HG03432 (cell line): ENCODE measurements at regions not wholly inside any gene's neighbourhood (a gene's known extent, or its start where the extent isn't known, plus 50 kb on each side); places are given as distances from the start of the nearest gene placed in this dataset.
A peak's percentile ranks its signal among the peaks of the same experiment; 100 is the strongest.

Experiments
- ATAC-seq: cut with Tn5 transposase; IDR thresholded peaks from one replicate; pipeline ENCODE4 v1.9.1; 2021; ENCODE audit warnings: mild to moderate bottlenecking, moderate library complexity; ENCODE audit not compliant: unreplicated experiment

DNA sequence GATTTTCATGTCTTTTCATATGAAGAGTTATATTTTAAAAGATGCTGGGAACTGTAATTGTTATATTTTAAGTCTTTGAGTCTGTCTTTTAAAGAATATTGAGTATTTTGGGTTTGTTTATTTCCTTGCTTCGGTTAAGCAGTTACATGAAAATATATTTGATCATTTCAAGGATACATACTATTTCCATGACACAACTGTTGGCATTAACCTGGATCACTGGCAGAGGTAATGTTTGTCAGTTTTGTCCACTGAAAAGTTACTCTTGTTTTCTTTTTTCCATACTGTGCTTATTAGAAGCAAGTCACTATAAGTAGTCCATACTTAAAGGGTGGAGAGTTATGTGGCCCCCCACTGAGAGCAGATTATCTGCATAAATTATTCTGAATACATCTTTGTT, 1142.0 kb upstream of the TMEFF2 start:
- ATAC-seq, result no peak

- no peak for ATAC-seq
Observed at GRCh38 chr2:193334401-193334800, 1139.7 kb upstream of the TMEFF2 start.

DNA sequence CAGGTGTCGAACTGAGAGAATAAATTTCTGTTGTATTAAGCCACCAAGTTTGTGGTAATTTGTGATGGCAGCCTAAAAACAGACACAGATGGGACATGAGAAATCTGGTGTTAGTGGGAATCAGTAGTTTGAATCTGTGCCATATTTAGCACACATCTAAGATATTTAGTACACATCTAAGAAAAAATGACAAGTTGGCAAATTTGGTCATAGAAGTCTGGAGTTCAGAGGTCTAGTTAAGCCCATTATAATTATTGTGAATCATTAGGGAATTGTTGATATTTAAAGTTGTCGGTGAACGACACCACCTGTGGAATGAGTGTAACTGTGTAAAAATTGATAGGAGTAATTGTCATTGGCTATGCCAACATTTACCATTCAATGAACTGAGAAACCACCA, 1138.8 kb upstream of the TMEFF2 start:
- ATAC-seq, result no peak

GRCh38 chr2:193332941-193333340, 1138.2 kb upstream of the TMEFF2 start:
- no peak for ATAC-seq

DNA sequence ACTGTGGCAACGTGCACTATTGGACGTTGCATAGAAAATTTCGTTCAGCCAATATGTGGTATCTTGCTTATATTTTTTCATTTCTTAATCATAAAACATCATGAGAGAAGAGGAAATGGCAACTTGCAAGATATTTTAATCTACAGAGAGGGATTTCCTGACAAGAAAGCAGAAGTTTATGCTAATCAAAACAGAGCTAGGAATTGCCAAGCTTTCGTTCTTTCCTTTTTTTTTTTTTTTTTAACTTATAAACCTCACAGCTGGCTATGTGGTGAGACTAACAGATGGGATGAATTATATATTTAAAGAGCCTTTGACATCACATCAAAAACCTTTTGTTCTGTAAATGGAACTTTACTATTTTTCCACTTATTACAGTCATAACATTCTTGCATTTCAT, 1136.9 kb upstream of the TMEFF2 start:
- no peak for ATAC-seq

DNA sequence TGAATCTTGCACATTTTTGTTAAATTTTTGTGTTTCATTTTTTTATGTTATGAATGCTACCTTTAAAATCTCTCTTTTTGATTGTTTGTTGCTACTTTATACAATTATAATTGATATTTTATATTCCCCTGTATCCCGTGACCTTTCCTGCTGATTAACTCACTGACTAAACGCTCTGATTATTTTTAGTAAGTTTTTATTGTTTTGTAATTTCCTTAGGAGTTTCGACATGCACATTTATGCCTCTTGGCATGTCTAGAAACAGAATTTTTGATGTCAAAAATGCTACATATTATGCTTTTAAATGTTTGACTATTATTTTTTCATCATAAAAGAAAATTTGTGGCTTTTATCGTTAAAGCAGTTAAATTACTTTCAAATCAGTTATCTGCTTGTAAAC, 1131.6 kb upstream of the TMEFF2 start:
- no peak for ATAC-seq

DNA sequence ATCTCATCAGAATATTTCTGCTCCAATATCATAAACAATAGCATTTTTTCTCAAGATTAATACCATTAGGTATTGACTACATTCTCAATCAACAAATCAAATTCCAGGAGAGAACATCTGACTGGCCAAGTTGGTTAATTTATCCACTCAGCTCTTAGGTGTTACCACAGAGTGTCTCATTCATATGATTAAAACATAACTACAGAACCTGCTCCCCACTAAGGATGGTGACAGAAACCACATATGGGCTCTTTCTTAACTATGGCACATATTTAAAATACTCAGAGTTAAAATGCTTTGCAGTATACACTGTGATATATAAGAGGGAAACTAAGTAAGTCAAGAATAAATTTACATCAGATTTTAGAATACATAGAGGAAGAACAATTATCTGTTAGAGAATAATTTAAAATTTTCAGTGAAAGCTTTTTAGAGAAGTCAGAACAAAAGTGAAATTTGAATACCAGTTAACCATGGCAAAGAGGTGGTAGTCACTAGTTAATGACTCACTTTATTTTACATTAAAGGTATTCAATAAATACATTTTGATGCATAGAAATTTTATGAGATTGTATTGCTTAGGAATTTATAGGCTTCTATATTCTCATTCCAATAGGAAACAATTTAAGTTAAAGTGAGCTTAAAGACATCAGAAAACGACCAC, 1120.8 kb upstream of the TMEFF2 start:
- ATAC-seq, result peak; percentile 71

GRCh38 chr2:193303464-193303863, 1108.7 kb upstream of the TMEFF2 start:
- ATAC-seq, result no peak

DNA sequence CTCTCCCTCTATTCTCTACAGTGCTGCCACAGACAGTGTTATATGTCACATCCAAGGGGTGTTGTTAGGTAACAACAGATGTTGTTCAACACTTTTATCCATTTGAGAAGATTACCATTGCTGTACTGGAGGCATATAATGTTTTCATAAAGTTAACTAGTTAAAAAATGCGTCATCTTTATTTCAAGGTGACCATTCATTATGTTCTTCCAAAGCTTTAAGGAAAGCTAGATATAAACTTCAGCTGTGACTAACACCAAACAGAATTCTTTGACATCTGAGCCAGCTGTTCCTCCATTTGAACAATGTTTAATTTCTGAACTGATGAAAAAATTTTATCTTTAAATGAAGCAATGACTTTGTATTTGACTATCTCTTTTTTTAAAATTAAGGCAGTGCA, 1099.6 kb upstream of the TMEFF2 start:
- ATAC-seq, result no peak

DNA sequence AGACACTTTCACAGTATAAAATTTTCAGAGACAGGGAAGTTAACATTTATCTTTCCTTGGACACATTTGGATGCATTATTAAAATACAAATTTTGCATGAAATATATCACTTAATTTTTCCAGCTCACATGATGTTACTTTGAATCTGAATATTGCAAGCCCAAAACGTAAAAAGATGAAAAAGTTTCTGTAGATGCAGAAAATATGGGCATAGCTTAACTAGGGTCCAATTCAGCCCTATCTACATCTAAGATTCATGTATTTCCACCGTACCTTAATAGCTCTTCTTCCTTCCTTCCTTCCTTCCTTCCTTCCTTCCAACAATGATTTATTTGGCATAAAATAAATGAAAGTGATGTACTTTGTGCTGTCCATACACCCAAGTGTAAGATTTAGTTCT, 1084.6 kb upstream of the TMEFF2 start:
- no peak for ATAC-seq

GRCh38 chr2:193276988-193277387, 1082.3 kb upstream of the TMEFF2 start:
- no peak for ATAC-seq

DNA sequence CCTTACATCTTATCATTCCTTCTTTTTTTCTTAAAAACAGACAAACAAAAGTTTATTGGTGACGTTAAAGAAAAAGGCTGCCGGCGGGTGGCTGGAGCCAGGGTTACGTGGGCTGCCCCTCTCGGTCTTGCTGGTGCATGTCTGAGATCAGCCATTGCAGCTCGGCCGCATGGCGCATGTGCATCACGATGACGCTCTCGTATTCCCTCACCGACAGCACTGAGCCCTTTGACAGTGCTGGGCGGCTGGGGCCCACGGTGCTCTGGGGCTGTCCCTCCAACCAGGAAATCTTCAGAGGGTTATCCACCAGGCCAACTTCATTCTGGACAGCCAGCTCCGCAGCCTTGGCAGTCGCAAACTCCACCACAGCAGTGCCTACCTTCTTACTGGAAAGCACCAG, 1081.8 kb upstream of the TMEFF2 start:
- no peak for ATAC-seq

DNA sequence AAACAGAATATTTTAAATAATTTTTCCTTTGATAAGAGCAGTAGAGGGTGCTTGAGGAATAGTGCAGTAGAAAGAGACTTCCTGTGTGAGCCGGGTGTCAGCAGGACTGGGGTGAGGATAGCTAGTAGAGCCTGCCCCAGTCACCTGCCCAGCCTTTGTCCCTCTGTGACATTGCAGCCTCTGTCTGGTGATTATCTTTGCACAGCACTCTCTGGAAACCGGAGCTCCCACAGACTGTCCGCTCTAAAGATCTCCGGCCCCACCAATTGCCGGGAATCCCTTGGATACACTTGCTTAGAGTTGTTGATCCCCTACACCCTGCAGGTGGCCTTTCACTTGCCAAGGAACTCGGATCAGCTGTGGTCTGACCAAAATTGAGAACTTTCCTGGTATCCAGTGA, 1081.3 kb upstream of the TMEFF2 start:
- no peak for ATAC-seq

DNA sequence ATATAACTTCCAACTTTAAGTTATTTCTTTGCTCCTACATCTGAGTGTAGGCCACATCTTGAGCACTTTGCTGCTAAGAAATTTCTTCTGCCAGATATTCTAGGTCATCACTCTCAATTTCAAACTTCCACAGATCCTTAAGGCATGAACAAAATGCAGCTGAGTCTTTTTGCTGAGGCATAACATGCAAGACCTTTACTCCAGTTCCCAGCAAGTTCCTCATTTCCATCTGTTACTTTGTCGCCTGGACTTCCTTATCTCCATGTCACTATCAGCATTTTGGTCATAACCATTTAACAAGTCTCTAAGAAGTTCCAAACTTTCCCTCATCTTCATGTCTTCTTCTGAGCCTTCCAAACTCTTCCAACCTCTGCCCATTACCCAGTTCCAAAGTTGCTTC, 1077.3 kb upstream of the TMEFF2 start:
- no peak for ATAC-seq

DNA sequence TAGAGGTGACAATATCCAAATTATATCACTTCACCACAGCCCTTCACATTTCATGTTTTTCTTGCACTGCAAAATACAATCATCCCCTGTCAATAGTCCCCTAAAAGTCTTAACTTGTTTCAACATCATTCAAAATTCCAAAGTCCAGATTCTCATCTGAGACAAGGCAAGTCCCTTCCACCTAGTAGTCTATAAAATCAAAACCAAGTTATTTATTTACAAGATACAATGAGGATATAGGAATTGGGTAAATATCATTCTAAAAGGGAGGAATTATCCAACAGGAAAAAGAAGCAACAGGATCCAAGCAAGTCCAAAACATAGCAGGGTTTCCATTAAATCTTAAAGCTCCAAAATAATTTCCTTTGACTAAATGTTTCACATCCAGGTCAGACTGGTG, 1076.1 kb upstream of the TMEFF2 start:
- no peak for ATAC-seq

DNA sequence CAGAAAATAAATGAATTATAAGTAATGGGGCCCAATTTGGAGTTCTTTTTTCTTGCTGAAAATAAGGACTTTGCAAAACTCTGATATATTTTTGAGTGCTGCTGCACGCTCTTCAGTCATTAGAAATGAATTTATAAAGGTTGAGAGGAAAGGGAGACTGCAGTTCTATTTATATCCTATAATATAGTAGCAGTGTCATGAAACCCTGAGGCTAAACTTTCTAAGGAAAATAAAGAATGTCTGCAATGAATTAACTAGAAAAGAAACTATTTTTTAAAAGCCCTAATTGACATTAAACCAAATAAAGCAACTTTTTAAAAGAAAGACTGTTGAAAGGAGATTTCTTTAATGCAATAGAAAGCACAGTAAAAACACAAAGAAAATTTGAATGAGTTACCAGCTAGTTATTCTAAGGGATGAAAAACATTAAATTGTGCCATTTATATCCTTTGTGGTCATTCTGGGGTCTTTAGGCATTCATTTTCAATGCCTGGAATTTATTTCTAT, 1072.8 kb upstream of the TMEFF2 start:
- no peak for ATAC-seq

DNA sequence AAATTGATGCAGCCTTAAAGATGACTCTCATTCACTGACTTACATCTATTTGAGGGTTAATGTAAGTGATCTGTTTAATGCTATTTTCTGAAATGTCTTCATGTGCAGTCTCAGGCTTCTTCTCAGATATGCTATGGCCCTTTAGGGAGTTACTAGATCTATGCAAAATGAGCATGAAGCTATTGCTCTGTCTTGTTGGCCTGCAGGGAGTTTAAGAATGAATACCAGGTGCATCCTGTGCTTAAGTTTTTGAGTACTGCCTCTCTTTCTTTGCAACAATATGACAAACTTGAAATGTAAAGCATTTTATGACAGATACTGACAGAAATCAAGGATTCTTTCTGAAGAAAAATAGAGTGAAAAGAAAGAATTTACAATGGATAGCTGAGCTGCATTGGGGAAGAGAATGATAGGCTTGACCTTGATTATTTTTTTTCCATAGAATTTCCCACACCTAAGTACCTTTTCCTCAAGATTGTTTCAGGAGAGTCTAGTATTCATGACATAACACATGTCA, 1058.3 kb upstream of the TMEFF2 start:
- ATAC-seq, result no peak

DNA sequence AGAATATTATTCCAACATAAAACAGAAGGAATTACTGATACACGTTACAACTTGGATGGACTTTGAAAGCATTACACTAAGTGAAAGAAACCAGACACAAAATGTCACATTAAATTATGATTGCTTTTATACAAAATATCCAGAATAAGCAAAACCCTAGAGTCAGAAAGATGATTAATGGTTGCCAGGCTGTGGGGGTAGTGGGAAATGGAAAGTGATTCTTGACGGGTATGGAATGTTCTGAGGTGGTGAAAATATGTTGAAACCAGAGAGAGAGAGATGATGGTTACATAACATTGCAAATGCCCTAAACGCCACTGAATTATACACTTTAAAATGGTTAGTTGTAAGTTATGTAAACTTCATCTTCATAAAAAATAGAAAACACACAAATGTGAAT, 1057.2 kb upstream of the TMEFF2 start:
- no peak for ATAC-seq

- no peak for ATAC-seq
Observed at GRCh38 chr2:193250389-193250788, 1055.7 kb upstream of the TMEFF2 start.

DNA sequence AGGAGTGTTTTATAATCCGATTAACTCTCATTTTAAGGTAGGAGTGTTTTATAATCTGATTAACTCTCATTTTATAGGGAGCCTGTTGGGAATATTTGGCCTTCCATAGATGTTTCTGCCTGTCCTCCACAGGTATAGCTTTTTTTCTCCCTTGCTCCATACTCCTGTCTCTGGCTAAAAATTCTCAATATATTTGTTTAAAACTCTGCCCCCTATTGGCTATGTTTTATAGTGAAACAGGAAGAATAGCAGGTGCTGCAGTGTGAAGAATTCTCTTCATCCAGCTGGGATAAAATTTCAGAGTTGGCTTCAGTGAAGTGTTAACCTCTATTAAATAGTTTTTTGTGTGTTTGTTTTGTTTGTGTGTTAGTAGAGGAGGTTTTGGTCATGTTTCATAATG, 1046.0 kb upstream of the TMEFF2 start:
- ATAC-seq, result no peak

DNA sequence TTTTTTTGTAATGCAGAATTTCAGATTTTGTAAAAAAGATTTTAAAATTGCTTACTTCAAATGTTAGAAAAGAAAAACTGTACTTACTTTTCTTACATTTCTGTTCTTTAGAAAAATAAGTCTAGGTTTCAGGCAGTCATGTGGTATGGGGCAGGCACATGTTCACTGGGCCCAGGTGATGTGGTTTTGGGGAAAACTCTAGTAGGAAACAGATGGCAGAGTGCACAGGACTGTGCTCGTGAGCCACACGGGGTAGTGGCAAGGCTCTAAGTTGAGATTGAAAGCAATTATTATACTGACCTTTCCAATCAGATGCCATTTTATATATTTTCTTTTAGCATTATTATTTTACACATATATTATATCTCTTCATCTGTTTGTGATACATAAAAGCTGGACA, 1036.9 kb upstream of the TMEFF2 start:
- no peak for ATAC-seq

DNA sequence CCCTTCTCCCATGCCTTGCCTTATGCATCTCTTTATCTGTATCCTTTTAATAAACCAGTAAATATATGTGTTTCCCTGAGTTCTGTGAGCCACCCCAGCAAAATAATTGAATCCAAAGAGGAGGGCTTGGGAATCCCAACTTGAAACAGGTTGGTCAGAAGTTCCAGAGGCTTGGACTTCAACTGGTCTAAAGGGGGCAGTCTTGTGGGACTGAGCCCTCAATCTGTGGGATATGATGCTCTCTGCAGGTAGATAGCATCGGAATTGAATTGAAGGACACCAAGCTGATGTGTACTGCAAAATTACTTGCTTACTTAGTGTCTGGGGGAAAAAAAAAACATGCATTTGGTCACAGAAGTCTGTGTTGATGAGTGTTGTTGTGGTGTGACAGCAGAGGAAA, 1033.5 kb upstream of the TMEFF2 start:
- ATAC-seq, result no peak

- no peak for ATAC-seq
Observed at GRCh38 chr2:193222454-193222853, 1027.7 kb upstream of the TMEFF2 start.
